ENCODE measurements at regions not wholly inside any gene's neighbourhood (a gene's known extent, or its start where the extent isn't known, plus 50 kb on each side); places are given as distances from the start of the nearest gene placed in this dataset.

DNA sequence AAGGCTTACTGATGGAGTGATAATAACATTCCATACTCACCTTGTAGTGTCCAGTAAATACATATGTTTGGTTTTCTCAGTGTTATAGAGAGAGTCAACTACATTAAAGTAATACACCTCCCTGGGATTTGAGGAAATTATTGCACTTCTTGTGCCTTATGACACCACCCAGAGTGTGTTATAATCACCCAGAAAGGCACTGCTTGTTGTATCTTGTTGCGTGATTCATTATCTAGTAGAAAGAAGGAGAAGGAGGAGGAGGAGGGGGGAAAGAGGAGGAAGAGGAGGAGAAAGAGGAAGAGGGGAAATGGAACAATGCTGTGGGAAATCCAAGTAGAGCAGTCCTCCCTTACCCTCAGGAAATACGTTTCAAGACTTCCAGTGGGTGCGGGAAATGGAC, 661.8 kb upstream of the WWC1 start:
- Mint-ChIP-seq H3K27me3 (ENCODE audit: low read depth) (no peaks in the 10 kb centered on the region), H3K4me3 (no peak overlapping the region), H3K4me1 (peaks cover 18% of the 10 kb centered on the region), H3K9me3 (no peaks in the 10 kb centered on the region; the same call in 1 of the 2 replicates), H3K27ac (no peak overlapping the region), H3K36me3 (no peaks in the 10 kb centered on the region)
- DNase-seq (ENCODE audit: low spot score) (no peak), ATAC-seq (no peak)
- ChIA-PET CTCF (no interaction called here), POLR2A (no interaction called here)
- TF ChIP-seq FOXK1 (CRISPR knock-in tag; IDR thresholded peaks at IDR 0.05) (no peak), ZNF138 (CRISPR knock-in tag; conservative IDR thresholded peaks at IDR 0.05) (no peak), ETV6 (CRISPR knock-in tag; IDR thresholded peaks at IDR 0.05) (no peak), FOXJ3 (CRISPR knock-in tag; IDR thresholded peaks at IDR 0.05; ENCODE audit: borderline replicate concordance) (no peak), NR3C1 (CRISPR knock-in tag; conservative IDR thresholded peaks at IDR 0.05; ENCODE audit: low read depth) (no peak), GTF2I (CRISPR knock-in tag; conservative IDR thresholded peaks at IDR 0.05) (no peak), ZNF416 (CRISPR knock-in tag; IDR thresholded peaks at IDR 0.05) (no peak), RELA (CRISPR knock-in tag; IDR thresholded peaks at IDR 0.05; ENCODE audit: borderline replicate concordance) (no peak), NFYB (CRISPR knock-in tag; conservative IDR thresholded peaks at IDR 0.05; ENCODE audit: low read depth) (no peak)
- TF ChIP-seq, protein P1, sequence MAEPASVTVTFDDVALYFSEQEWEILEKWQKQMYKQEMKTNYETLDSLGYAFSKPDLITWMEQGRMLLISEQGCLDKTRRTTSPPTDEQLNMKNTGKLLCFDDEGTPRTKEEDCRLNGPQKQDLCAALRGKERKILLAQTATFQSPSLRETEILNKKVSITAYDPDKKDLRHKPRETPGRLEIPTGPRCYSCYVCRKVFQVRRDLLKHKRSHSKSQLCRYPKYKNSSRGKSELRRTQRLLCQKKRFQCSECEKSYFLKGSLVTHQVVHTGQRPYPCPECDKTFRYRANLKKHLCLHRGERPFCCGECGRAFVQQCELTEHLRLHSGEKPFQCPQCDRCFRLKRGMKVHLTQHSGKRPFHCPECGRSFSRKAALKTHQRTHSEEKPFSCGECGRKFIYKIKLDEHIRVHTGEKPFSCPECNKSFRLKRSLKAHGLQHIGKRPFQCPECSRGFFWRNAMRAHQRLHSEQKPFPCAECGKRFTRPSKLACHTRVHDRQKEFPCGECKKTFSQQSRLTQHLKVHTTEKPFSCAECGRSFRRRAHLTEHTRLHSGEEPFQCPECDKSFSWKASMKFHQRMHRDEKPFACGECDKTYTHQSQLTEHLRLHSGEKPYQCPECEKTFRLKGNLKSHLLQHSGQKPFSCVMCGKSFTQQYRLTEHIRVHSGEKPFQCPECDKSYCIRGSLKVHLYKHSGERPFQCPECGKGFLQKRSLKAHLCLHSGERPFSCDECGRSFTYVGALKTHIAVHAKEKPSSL (CRISPR knock-in tag; conservative IDR thresholded peaks at IDR 0.05), result no peak
- TF ChIP-seq, protein P2, sequence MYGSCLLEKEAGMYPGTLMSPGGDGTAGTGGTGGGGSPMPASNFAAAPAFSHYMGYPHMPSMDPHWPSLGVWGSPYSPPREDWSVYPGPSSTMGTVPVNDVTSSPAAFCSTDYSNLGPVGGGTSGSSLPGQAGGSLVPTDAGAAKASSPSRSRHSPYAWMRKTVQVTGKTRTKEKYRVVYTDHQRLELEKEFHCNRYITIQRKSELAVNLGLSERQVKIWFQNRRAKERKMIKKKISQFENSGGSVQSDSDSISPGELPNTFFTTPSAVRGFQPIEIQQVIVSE (CRISPR knock-in tag; IDR thresholded peaks at IDR 0.05; ENCODE audit: borderline replicate concordance), result no peak
- TF ChIP-seq, protein P3, sequence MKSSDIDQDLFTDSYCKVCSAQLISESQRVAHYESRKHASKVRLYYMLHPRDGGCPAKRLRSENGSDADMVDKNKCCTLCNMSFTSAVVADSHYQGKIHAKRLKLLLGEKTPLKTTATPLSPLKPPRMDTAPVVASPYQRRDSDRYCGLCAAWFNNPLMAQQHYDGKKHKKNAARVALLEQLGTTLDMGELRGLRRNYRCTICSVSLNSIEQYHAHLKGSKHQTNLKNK (CRISPR knock-in tag; IDR thresholded peaks at IDR 0.05), result no peak
- TF ChIP-seq, protein P4, sequence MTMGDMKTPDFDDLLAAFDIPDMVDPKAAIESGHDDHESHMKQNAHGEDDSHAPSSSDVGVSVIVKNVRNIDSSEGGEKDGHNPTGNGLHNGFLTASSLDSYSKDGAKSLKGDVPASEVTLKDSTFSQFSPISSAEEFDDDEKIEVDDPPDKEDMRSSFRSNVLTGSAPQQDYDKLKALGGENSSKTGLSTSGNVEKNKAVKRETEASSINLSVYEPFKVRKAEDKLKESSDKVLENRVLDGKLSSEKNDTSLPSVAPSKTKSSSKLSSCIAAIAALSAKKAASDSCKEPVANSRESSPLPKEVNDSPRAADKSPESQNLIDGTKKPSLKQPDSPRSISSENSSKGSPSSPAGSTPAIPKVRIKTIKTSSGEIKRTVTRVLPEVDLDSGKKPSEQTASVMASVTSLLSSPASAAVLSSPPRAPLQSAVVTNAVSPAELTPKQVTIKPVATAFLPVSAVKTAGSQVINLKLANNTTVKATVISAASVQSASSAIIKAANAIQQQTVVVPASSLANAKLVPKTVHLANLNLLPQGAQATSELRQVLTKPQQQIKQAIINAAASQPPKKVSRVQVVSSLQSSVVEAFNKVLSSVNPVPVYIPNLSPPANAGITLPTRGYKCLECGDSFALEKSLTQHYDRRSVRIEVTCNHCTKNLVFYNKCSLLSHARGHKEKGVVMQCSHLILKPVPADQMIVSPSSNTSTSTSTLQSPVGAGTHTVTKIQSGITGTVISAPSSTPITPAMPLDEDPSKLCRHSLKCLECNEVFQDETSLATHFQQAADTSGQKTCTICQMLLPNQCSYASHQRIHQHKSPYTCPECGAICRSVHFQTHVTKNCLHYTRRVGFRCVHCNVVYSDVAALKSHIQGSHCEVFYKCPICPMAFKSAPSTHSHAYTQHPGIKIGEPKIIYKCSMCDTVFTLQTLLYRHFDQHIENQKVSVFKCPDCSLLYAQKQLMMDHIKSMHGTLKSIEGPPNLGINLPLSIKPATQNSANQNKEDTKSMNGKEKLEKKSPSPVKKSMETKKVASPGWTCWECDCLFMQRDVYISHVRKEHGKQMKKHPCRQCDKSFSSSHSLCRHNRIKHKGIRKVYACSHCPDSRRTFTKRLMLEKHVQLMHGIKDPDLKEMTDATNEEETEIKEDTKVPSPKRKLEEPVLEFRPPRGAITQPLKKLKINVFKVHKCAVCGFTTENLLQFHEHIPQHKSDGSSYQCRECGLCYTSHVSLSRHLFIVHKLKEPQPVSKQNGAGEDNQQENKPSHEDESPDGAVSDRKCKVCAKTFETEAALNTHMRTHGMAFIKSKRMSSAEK (CRISPR knock-in tag; IDR thresholded peaks at IDR 0.05; ENCODE audit: borderline replicate concordance), result no peak
- TF ChIP-seq, protein P5, sequence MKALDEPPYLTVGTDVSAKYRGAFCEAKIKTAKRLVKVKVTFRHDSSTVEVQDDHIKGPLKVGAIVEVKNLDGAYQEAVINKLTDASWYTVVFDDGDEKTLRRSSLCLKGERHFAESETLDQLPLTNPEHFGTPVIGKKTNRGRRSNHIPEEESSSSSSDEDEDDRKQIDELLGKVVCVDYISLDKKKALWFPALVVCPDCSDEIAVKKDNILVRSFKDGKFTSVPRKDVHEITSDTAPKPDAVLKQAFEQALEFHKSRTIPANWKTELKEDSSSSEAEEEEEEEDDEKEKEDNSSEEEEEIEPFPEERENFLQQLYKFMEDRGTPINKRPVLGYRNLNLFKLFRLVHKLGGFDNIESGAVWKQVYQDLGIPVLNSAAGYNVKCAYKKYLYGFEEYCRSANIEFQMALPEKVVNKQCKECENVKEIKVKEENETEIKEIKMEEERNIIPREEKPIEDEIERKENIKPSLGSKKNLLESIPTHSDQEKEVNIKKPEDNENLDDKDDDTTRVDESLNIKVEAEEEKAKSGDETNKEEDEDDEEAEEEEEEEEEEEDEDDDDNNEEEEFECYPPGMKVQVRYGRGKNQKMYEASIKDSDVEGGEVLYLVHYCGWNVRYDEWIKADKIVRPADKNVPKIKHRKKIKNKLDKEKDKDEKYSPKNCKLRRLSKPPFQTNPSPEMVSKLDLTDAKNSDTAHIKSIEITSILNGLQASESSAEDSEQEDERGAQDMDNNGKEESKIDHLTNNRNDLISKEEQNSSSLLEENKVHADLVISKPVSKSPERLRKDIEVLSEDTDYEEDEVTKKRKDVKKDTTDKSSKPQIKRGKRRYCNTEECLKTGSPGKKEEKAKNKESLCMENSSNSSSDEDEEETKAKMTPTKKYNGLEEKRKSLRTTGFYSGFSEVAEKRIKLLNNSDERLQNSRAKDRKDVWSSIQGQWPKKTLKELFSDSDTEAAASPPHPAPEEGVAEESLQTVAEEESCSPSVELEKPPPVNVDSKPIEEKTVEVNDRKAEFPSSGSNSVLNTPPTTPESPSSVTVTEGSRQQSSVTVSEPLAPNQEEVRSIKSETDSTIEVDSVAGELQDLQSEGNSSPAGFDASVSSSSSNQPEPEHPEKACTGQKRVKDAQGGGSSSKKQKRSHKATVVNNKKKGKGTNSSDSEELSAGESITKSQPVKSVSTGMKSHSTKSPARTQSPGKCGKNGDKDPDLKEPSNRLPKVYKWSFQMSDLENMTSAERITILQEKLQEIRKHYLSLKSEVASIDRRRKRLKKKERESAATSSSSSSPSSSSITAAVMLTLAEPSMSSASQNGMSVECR (CRISPR knock-in tag; IDR thresholded peaks at IDR 0.05; ENCODE audit: borderline replicate concordance), result no peak
- TF ChIP-seq, protein P6, sequence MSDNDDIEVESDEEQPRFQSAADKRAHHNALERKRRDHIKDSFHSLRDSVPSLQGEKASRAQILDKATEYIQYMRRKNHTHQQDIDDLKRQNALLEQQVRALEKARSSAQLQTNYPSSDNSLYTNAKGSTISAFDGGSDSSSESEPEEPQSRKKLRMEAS (CRISPR knock-in tag; IDR thresholded peaks at IDR 0.05), result no peak
- TF ChIP-seq, protein P7, sequence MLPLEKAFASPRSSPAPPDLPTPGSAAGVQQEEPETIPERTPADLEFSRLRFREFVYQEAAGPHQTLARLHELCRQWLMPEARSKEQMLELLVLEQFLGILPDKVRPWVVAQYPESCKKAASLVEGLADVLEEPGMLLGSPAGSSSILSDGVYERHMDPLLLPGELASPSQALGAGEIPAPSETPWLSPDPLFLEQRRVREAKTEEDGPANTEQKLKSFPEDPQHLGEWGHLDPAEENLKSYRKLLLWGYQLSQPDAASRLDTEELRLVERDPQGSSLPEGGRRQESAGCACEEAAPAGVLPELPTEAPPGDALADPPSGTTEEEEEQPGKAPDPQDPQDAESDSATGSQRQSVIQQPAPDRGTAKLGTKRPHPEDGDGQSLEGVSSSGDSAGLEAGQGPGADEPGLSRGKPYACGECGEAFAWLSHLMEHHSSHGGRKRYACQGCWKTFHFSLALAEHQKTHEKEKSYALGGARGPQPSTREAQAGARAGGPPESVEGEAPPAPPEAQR (CRISPR knock-in tag; IDR thresholded peaks at IDR 0.05), result no peak
- TF ChIP-seq, protein P8, sequence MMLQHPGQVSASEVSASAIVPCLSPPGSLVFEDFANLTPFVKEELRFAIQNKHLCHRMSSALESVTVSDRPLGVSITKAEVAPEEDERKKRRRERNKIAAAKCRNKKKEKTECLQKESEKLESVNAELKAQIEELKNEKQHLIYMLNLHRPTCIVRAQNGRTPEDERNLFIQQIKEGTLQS (CRISPR knock-in tag; conservative IDR thresholded peaks at IDR 0.05), result no peak
- TF ChIP-seq, protein P9, sequence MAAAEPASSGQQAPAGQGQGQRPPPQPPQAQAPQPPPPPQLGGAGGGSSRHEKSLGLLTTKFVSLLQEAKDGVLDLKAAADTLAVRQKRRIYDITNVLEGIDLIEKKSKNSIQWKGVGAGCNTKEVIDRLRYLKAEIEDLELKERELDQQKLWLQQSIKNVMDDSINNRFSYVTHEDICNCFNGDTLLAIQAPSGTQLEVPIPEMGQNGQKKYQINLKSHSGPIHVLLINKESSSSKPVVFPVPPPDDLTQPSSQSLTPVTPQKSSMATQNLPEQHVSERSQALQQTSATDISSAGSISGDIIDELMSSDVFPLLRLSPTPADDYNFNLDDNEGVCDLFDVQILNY (CRISPR knock-in tag; IDR thresholded peaks at IDR 0.05), result no peak
